ENCODE measurements at regions not wholly inside any gene's neighbourhood (a gene's known extent, or its start where the extent isn't known, plus 50 kb on each side); places are given as distances from the start of the nearest gene placed in this dataset.

- H3K4me1 Mint-ChIP-seq (ENCODE audit: low read depth, unreplicated experiment) = no peaks in the 10 kb centered on the region
- no peaks in the 10 kb centered on the region for H3K9me3 Mint-ChIP-seq (ENCODE audit: low read depth, unreplicated experiment)
- no TSS peak for BruUV-seq (replicated peaks)
- intact Hi-C loops (cut with micrococcal nuclease; ENCODE audit: unreplicated experiment) = no loop called here
- H3K27ac Mint-ChIP-seq (ENCODE audit: unreplicated experiment) = no peak overlapping the region
- no peak overlapping the region for H3K4me3 Mint-ChIP-seq (ENCODE audit: low read depth, unreplicated experiment)
- TF ChIP-seq, protein P1, sequence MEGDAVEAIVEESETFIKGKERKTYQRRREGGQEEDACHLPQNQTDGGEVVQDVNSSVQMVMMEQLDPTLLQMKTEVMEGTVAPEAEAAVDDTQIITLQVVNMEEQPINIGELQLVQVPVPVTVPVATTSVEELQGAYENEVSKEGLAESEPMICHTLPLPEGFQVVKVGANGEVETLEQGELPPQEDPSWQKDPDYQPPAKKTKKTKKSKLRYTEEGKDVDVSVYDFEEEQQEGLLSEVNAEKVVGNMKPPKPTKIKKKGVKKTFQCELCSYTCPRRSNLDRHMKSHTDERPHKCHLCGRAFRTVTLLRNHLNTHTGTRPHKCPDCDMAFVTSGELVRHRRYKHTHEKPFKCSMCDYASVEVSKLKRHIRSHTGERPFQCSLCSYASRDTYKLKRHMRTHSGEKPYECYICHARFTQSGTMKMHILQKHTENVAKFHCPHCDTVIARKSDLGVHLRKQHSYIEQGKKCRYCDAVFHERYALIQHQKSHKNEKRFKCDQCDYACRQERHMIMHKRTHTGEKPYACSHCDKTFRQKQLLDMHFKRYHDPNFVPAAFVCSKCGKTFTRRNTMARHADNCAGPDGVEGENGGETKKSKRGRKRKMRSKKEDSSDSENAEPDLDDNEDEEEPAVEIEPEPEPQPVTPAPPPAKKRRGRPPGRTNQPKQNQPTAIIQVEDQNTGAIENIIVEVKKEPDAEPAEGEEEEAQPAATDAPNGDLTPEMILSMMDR (IDR thresholded peaks at IDR 0.05; ENCODE audit: unreplicated experiment) = no peak
- peaks cover 24% of the 10 kb centered on the region for H3K27me3 Mint-ChIP-seq (ENCODE audit: unreplicated experiment)
- DNase-seq = no peak
- H3K36me3 Mint-ChIP-seq (ENCODE audit: insufficient read depth, unreplicated experiment) = no peaks in the 10 kb centered on the region
- CTCF ChIA-PET = no interaction called here
Measured at GRCh38 chr10:78991187-78991586, 77.6 kb upstream of the ZMIZ1 start.

GRCh38 chr10:78992333-78992732 is 76.4 kb upstream of the ZMIZ1 start:
- peaks cover 26% of the 10 kb centered on the region for H3K27me3 Mint-ChIP-seq (ENCODE audit: unreplicated experiment)
- no peaks in the 10 kb centered on the region for H3K4me1 Mint-ChIP-seq (ENCODE audit: low read depth, unreplicated experiment)
- no peak overlapping the region for H3K27ac Mint-ChIP-seq (ENCODE audit: unreplicated experiment)
- no peak overlapping the region for H3K4me3 Mint-ChIP-seq (ENCODE audit: low read depth, unreplicated experiment)
- intact Hi-C loops (cut with micrococcal nuclease; ENCODE audit: unreplicated experiment) = no loop called here
- TF ChIP-seq, protein P1 (IDR thresholded peaks at IDR 0.05; ENCODE audit: unreplicated experiment) = no peak
- CTCF ChIA-PET = no interaction called here
- no TSS peak for BruUV-seq (replicated peaks)
- DNase-seq = no peak
- H3K9me3 Mint-ChIP-seq (ENCODE audit: low read depth, unreplicated experiment) = no peaks in the 10 kb centered on the region
- H3K36me3 Mint-ChIP-seq (ENCODE audit: insufficient read depth, unreplicated experiment) = no peaks in the 10 kb centered on the region

- H3K9me3 Mint-ChIP-seq (ENCODE audit: low read depth, unreplicated experiment) = no peaks in the 10 kb centered on the region
- no peak overlapping the region for H3K27ac Mint-ChIP-seq (ENCODE audit: unreplicated experiment)
- H3K36me3 Mint-ChIP-seq (ENCODE audit: insufficient read depth, unreplicated experiment) = no peaks in the 10 kb centered on the region
- no peak for DNase-seq
- peaks cover 26% of the 10 kb centered on the region for H3K27me3 Mint-ChIP-seq (ENCODE audit: unreplicated experiment)
- intact Hi-C loops (cut with micrococcal nuclease; ENCODE audit: unreplicated experiment) = no loop called here
- no peaks in the 10 kb centered on the region for H3K4me1 Mint-ChIP-seq (ENCODE audit: low read depth, unreplicated experiment)
- no TSS peak for BruUV-seq (replicated peaks)
- CTCF ChIA-PET = no interaction called here
- H3K4me3 Mint-ChIP-seq (ENCODE audit: low read depth, unreplicated experiment) = no peak overlapping the region
- TF ChIP-seq, protein P1 (IDR thresholded peaks at IDR 0.05; ENCODE audit: unreplicated experiment) = no peak
Measured at GRCh38 chr10:78993261-78993945, 75.4 kb upstream of the ZMIZ1 start.

DNA sequence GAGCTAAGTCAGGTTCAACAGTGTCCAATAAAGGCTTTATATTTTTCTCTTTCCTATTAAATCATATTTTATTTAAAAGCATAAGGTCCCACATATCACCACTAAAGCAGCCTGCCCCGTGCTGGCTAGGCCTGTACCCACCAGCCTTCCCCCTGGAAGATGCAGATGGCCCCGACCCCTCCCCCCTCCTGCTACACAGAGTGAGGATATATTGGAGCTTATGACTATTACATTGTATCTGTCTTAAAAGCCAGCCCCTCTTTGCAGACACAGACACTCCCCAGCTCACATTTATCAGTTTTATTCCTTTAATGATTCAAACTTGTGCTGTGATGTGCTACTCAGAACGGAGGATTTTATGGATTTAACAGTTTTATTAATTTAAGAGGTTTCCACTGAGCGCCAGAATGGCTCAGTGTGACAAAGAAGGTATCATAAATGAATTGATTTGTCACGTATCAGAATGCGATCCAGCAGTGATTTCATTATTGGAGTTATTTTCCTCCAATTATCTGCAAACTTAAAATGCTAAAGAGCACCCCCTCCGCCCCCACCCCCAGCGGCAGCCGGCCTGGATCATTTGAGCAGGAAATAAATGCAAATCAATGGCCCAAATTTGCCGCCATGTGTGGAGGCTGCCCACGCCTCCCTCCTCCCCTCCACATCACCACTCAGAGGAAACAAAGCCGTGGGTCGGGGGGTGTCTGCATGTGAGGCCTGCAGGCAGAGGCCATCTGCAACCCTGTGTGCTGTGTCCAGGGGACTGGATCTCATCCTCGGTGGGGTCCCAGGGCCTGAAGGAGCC is 72.6 kb upstream of the ZMIZ1 start:
- TF ChIP-seq, protein P1 (IDR thresholded peaks at IDR 0.05; ENCODE audit: unreplicated experiment) = no peak
- H3K27ac Mint-ChIP-seq (ENCODE audit: unreplicated experiment) = no peak overlapping the region
- intact Hi-C loops (cut with micrococcal nuclease; ENCODE audit: unreplicated experiment) = no loop called here
- peaks cover 34% of the 10 kb centered on the region for H3K27me3 Mint-ChIP-seq (ENCODE audit: unreplicated experiment)
- CTCF ChIA-PET = no interaction called here
- BruUV-seq (replicated peaks) = no TSS peak
- H3K4me3 Mint-ChIP-seq (ENCODE audit: low read depth, unreplicated experiment) = no peak overlapping the region
- no peaks in the 10 kb centered on the region for H3K36me3 Mint-ChIP-seq (ENCODE audit: insufficient read depth, unreplicated experiment)
- H3K9me3 Mint-ChIP-seq (ENCODE audit: low read depth, unreplicated experiment) = no peaks in the 10 kb centered on the region
- H3K4me1 Mint-ChIP-seq (ENCODE audit: low read depth, unreplicated experiment) = no peaks in the 10 kb centered on the region
- no peak for DNase-seq
